GM23248 (cell line): ENCODE measurements at regions not wholly inside any gene's neighbourhood (a gene's known extent, or its start where the extent isn't known, plus 50 kb on each side); places are given as distances from the start of the nearest gene placed in this dataset.

Experiments used
- DNase-seq: peaks from one replicate; pipeline ENCODE4 v3.0.0-alpha.2; 2015
- H2AFZ ChIP-seq: fragments of 200-600 bp; sonication (generic); 2 replicates; pipeline ENCODE4 v1.6.1; 2016; ENCODE audit warnings: antibody characterized with exemption
- H3F3A ChIP-seq: fragments of 200-600 bp; sonication (generic); 2 replicates; pipeline ENCODE4 v1.6.1; 2016; ENCODE audit warnings: mild to moderate bottlenecking, antibody characterized with exemption, mixed run types; ENCODE audit not compliant: insufficient read depth
- H3K27ac ChIP-seq: fragments of 200-600 bp; sonication (generic); 2 replicates; pipeline ENCODE4 v1.5.1; 2016; ENCODE audit warnings: mild to moderate bottlenecking
- H3K27me3 ChIP-seq: fragments of 200-600 bp; sonication (generic); replicated peaks from 2 replicates; pipeline ENCODE4 v1.6.1; 2016; ENCODE audit warnings: mild to moderate bottlenecking; ENCODE audit not compliant: insufficient read depth
- H3K36me3 ChIP-seq: fragments of 200-600 bp; sonication (generic); 2 replicates; pipeline ENCODE4 v1.6.1; 2016; ENCODE audit warnings: low read depth, mild to moderate bottlenecking
- H3K4me1 ChIP-seq: fragments of 200-600 bp; sonication (generic); 2 replicates; pipeline ENCODE4 v1.6.1; 2016; ENCODE audit warnings: mild to moderate bottlenecking; ENCODE audit not compliant: insufficient read depth
- H3K4me2 ChIP-seq: fragments of 200-600 bp; sonication (generic); one replicate; pipeline ENCODE4 v1.6.1; 2016; ENCODE audit warnings: mild to moderate bottlenecking; ENCODE audit not compliant: unreplicated experiment
- H3K4me3 ChIP-seq: fragments of 200-600 bp; sonication (generic); 2 replicates; pipeline ENCODE4 v1.5.1; 2016; ENCODE audit warnings: mild to moderate bottlenecking
- H3K79me2 ChIP-seq: fragments of 200-600 bp; sonication (generic); 2 replicates; pipeline ENCODE4 v1.6.1; 2016; ENCODE audit warnings: mild to moderate bottlenecking; ENCODE audit not compliant: insufficient read depth
- H3K9ac ChIP-seq: fragments of 200-600 bp; sonication (generic); 2 replicates; pipeline ENCODE4 v1.6.1; 2016; ENCODE audit warnings: mild to moderate bottlenecking
- H3K9me2 ChIP-seq: fragments of 200-600 bp; sonication (generic); 2 replicates; pipeline ENCODE4 v1.6.1; 2016; ENCODE audit warnings: mixed run types, mild to moderate bottlenecking, moderate library complexity; ENCODE audit not compliant: insufficient read depth
- H3K9me3 ChIP-seq: fragments of 200-600 bp; sonication (generic); one replicate; pipeline ENCODE4 v1.6.1; 2017; ENCODE audit warnings: low read depth
- H4K20me1 ChIP-seq: fragments of 200-600 bp; sonication (generic); 2 replicates; pipeline ENCODE4 v1.6.0; 2016; ENCODE audit not compliant: insufficient read depth
- EZH2 ChIP-seq: fragments of 200-600 bp; sonication (generic); IDR thresholded peaks from 2 replicates; pipeline ENCODE4 v1.6.1; 2018; ENCODE audit warnings: antibody characterized with exemption, mild to moderate bottlenecking; ENCODE audit not compliant: insufficient read depth, poor library complexity, severe bottlenecking
- EZH2phosphoT487 ChIP-seq: fragments of 200-600 bp; sonication (generic); IDR thresholded peaks from 2 replicates; pipeline ENCODE4 v1.6.1; 2018; ENCODE audit warnings: antibody characterized with exemption, moderate library complexity, mild to moderate bottlenecking, low read depth; ENCODE audit not compliant: insufficient read depth
- WGBS, 2 experiments: methylation state at CpG; one replicate each; pipeline ENCODE4 v1.1.6; 2015 to 2017; ENCODE audit warnings: low lambda C conversion rate in 2 of 2, low coverage in 1 of 2; ENCODE audit errors: missing lambda C conversion rate in 2 of 2; 5-methylcytosine and 5-hydroxymethylcytosine counted together
- in situ Hi-C: fragments of 300-500 bp; cut with MboI; formaldehyde crosslinking; loops from 2 replicates; pipeline ENCODE4 v1.15.0; 2020

GRCh38 chr6:44024574-44025219 is 102.6 kb downstream of the MRPL14 start:
- Histone ChIP-seq H3K79me2 (no peaks in the 10 kb centered on the region), H3F3A (peaks cover 6% of the 10 kb centered on the region), H3K4me3 (no peak overlapping the region), H3K36me3 (no peaks in the 10 kb centered on the region), H3K27me3 (no peaks in the 10 kb centered on the region), H3K9ac (no peak overlapping the region), H2AFZ (no peak overlapping the region), H3K27ac (no peak overlapping the region), H4K20me1 (no peaks in the 10 kb centered on the region), H3K9me3 (no peaks in the 10 kb centered on the region), H3K4me2 (no peak overlapping the region), H3K9me2 (no peaks in the 10 kb centered on the region), H3K4me1 (peaks cover 29% of the 10 kb centered on the region)
- no peak for TF ChIP-seq EZH2
- TF ChIP-seq EZH2phosphoT487: no peak
- in situ Hi-C loops: no loop called here
- WGBS, 2 experiments: 76 to 77% methylated on average over 7 of the region's 7 CpGs
- DNase-seq: no peak

GRCh38 chr6:44023586-44024454 is 103.4 kb downstream of the MRPL14 start:
- no peaks in the 10 kb centered on the region for H3K79me2 ChIP-seq
- H2AFZ ChIP-seq: no peak overlapping the region
- H3K27ac ChIP-seq: no peak overlapping the region
- no peak overlapping the region for H3K9ac ChIP-seq
- no peaks in the 10 kb centered on the region for H4K20me1 ChIP-seq
- in situ Hi-C loops: no loop called here
- H3K9me3 ChIP-seq: no peaks in the 10 kb centered on the region
- H3K4me3 ChIP-seq: no peak overlapping the region
- no peaks in the 10 kb centered on the region for H3K36me3 ChIP-seq
- no peak overlapping the region for H3K4me2 ChIP-seq
- no peaks in the 10 kb centered on the region for H3F3A ChIP-seq
- no peaks in the 10 kb centered on the region for H3K27me3 ChIP-seq
- no peak for TF ChIP-seq EZH2
- TF ChIP-seq EZH2phosphoT487: no peak
- 88 to 89% methylated on average over 8 of the region's 8 CpGs for WGBS, 2 experiments
- no peaks in the 10 kb centered on the region for H3K9me2 ChIP-seq
- no peak for DNase-seq
- peaks cover 22% of the 10 kb centered on the region for H3K4me1 ChIP-seq

- Histone ChIP-seq H3K4me1 (peaks cover 17% of the 10 kb centered on the region; the same call in 1 of the 2 replicates), H4K20me1 (no peaks in the 10 kb centered on the region), H2AFZ (no peak overlapping the region), H3K9ac (no peak overlapping the region), H3K4me3 (no peak overlapping the region), H3K27ac (no peak overlapping the region), H3K9me2 (no peaks in the 10 kb centered on the region), H3K9me3 (no peaks in the 10 kb centered on the region), H3K36me3 (no peaks in the 10 kb centered on the region), H3K79me2 (no peaks in the 10 kb centered on the region), H3K4me2 (no peak overlapping the region), H3F3A (no peaks in the 10 kb centered on the region), H3K27me3 (no peaks in the 10 kb centered on the region)
- WGBS, 2 experiments: 92 to 93% methylated on average over 14 of the region's 14 CpGs
- in situ Hi-C loops: no loop called here
- DNase-seq: no peak
- TF ChIP-seq EZH2 (no peak), EZH2phosphoT487 (no peak)
These were observed 104.4 kb downstream of the MRPL14 start for GRCh38 chr6:44022671-44023352.

GRCh38 chr6:44022296-44022661 is 105.0 kb downstream of the MRPL14 start:
- H3K4me1 ChIP-seq: peaks cover 17% of the 10 kb centered on the region; the same call in 1 of the 2 replicates
- no peaks in the 10 kb centered on the region for H3K79me2 ChIP-seq
- H2AFZ ChIP-seq: no peak overlapping the region
- no peak overlapping the region for H3K9ac ChIP-seq
- H3K27ac ChIP-seq: no peak overlapping the region
- H3K27me3 ChIP-seq: no peaks in the 10 kb centered on the region
- no peaks in the 10 kb centered on the region for H3K9me2 ChIP-seq
- H3K4me3 ChIP-seq: no peak overlapping the region
- no peaks in the 10 kb centered on the region for H3F3A ChIP-seq
- H4K20me1 ChIP-seq: no peaks in the 10 kb centered on the region
- in situ Hi-C loops: no loop called here
- peak; percentile 54 for DNase-seq
- H3K9me3 ChIP-seq: no peaks in the 10 kb centered on the region
- no peak for TF ChIP-seq EZH2phosphoT487
- no peak for TF ChIP-seq EZH2
- no peak overlapping the region for H3K4me2 ChIP-seq
- WGBS, 2 experiments: 55 to 71% methylated on average over 7 of the region's 7 CpGs
- H3K36me3 ChIP-seq: no peaks in the 10 kb centered on the region
